ENCODE measurements at regions not wholly inside any gene's neighbourhood (a gene's known extent, or its start where the extent isn't known, plus 50 kb on each side); places are given as distances from the start of the nearest gene placed in this dataset.

GRCh38 chr7:86190351-86190750 is 453.4 kb upstream of the GRM3 start:
- H3K4me3 ChIP-seq (replicated peaks; ENCODE audit: low read depth, low read length): no peak overlapping the region
- no peak for DNase-seq (ENCODE audit: low read depth)
- TF ChIP-seq, protein P1, sequence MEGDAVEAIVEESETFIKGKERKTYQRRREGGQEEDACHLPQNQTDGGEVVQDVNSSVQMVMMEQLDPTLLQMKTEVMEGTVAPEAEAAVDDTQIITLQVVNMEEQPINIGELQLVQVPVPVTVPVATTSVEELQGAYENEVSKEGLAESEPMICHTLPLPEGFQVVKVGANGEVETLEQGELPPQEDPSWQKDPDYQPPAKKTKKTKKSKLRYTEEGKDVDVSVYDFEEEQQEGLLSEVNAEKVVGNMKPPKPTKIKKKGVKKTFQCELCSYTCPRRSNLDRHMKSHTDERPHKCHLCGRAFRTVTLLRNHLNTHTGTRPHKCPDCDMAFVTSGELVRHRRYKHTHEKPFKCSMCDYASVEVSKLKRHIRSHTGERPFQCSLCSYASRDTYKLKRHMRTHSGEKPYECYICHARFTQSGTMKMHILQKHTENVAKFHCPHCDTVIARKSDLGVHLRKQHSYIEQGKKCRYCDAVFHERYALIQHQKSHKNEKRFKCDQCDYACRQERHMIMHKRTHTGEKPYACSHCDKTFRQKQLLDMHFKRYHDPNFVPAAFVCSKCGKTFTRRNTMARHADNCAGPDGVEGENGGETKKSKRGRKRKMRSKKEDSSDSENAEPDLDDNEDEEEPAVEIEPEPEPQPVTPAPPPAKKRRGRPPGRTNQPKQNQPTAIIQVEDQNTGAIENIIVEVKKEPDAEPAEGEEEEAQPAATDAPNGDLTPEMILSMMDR (IDR thresholded peaks at IDR 0.05; ENCODE audit: low read length, missing control alignments): no peak

DNA sequence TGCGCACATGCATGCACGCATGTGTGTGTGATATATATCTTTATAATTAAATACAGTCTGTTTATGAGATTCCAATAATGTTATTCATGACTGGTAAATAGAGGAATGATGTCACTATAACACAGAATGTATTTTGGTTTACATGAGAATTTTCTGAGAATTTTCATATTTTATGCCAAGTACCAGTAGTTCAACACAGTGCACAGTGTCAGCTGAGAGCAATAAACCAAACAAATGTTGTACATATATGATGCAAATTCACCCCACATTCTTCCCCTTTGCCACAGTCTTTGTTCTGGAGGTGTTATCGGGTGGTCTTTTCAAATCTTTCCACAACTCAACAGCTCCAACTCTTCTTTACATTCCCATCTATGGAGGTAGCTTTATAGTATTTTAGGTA is 462.2 kb upstream of the GRM3 start:
- H3K4me3 ChIP-seq (replicated peaks; ENCODE audit: low read depth, low read length): no peak overlapping the region
- DNase-seq (ENCODE audit: low read depth): no peak
- TF ChIP-seq, protein P1 (IDR thresholded peaks at IDR 0.05; ENCODE audit: low read length, missing control alignments): no peak

DNA sequence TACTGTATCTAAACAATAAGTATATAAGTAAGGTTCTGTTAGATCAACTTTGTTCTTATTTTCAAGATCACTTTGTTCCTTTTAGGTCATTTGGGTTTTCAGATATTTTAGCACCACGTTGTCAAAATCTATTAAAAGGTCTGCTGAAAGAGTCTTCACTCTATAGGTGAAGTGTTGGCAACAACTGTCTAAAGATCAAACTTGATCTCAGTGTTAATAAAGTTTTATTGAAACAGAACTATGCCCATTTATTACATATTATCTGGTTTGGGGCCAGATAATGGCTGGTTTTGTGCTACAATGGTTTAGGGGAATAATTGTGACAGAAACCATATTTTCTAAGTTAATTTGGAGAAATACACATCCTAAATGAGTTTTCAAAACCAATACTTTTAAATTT is 478.9 kb upstream of the GRM3 start:
- TF ChIP-seq, protein P1 (IDR thresholded peaks at IDR 0.05; ENCODE audit: low read length, missing control alignments): no peak
- no peak for DNase-seq (ENCODE audit: low read depth)
- H3K4me3 ChIP-seq (replicated peaks; ENCODE audit: low read depth, low read length): no peak overlapping the region

- TF ChIP-seq, protein P1 (IDR thresholded peaks at IDR 0.05; ENCODE audit: low read length, missing control alignments): no peak
- no peak for DNase-seq (ENCODE audit: low read depth)
These were observed 485.6 kb upstream of the GRM3 start for GRCh38 chr7:86158111-86158510.

DNA sequence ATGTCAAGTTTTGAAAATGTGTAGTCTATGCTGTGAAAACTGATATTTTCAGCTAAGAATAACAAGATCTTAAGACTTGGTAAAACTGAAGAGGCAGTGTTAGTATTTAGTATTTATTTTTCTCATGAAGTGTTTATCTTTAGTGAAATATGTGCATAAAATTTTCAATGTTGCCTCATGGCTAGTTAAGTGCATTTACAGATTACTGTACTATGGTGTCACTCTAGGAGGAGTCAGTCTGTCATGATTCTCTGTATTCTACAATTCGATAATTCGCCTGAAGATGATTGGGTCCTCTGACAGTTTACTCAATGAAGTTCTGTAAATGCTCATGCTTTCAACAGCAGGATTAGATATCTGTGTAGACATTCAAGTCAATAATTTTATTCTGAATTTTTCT is 488.1 kb upstream of the GRM3 start:
- no peak overlapping the region for H3K4me3 ChIP-seq (replicated peaks; ENCODE audit: low read depth, low read length)
- no peak for DNase-seq (ENCODE audit: low read depth)
- TF ChIP-seq, protein P1 (IDR thresholded peaks at IDR 0.05; ENCODE audit: low read length, missing control alignments): no peak

More at GRCh38 chr7:86158111-86158510, 485.6 kb upstream of the GRM3 start:
- no peak overlapping the region for H3K4me3 ChIP-seq (replicated peaks; ENCODE audit: low read depth, low read length)

DNA sequence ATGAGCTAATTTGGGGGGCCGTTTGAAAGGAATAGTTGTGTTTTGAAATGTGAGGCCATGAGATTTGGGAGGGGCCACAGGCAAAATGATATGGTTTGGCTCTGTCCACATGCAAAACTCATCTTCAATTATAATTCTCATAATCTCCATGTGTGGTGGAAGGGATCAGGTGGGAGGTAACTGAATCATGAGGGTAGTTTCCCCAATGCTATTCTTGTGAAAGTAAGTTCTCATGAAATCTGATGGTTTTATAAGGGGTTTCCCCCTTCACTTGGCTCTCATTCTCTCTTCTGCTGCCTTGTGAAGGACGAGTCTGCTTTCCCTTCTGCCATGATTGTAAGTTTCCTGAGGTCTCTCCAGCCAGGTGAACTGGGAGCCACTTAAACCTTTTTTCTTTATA is 490.8 kb upstream of the GRM3 start:
- H3K4me3 ChIP-seq (replicated peaks; ENCODE audit: low read depth, low read length): no peak overlapping the region
- TF ChIP-seq, protein P1 (IDR thresholded peaks at IDR 0.05; ENCODE audit: low read length, missing control alignments): no peak
- DNase-seq (ENCODE audit: low read depth): no peak

DNA sequence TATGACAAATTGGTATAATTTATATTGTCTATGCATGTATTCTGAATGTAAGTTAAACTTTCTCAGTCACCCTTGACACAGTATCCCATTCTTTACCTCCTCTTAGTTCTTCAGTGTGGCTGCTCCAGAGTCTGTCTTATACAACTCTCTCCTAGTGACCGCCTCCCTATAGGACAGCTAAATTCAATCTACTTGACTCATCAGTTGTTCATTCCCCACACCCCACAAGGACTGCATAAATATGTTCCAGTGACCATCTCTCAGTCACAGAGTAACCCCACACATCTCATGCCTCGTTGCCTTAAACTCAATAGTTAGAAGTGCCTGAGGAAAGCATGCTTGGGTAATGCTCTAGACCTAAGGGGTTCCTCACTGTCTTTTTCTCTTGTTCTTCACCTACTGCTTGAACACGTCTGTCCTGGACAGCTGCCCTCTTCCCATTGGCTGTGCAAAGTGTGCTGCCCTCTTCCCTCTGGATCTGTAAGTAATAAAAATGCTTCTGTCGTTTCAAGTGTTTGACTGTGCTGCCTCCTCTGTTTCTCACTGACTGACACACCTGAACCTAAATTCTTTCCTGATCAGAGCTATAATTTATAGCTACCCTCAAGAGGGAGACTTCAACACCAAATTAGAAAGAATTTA is 494.6 kb upstream of the GRM3 start:
- TF ChIP-seq, protein P1 (IDR thresholded peaks at IDR 0.05; ENCODE audit: low read length, missing control alignments): no peak
- no peak overlapping the region for H3K4me3 ChIP-seq (replicated peaks; ENCODE audit: low read depth, low read length)
- no peak for DNase-seq (ENCODE audit: low read depth)
